ENCODE measurements at regions not wholly inside any gene's neighbourhood (a gene's known extent, or its start where the extent isn't known, plus 50 kb on each side); places are given as distances from the start of the nearest gene placed in this dataset.
"Not testable (repeated sequence)": the region's sequence is repeated elsewhere in the genome, so short reads cannot be mapped to it uniquely, and the experiment has no call there.

DNA sequence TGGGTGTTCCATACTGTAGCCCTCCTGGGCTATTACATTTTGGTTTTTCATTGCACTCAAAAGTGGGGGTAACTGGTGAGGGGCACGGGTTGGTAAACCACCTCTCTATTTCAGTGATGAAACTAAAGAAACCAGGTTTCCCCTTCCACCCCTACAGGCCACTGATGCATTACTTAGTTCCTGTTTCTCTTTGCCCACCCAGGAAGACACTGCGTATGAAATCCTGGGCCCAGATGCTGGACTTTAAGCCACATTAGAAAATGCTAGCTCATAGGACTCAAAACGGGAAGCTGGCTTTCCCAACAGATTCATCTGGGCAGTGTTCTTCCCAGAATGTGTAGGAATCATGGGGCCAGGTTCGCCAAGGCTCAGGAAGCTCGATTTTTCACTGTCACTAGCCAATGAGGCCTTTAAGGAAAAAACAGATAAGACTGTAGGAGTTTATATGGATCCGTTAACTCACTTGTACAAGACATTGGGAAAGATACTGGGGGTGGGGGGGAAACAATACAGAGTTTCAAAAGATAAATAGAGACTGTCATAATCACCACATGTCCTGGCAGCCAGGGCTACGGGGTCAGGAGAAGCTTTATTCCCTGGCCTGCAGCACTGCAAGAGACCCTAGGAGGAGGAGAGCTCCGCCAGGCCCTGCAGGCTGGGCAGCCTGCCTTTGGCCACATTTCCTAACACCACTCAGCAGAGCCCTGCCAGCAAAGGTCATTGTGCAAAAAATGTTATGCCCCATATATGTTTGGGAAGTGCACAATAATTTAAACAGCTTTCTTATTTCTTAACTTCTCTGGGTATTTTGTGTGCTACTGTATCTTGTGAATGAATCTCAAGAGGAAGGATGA lies 228.5 kb upstream of the PLGLB2 start:
- H3K27ac ChIP-seq (replicated peaks in 1 of 4); intact Hi-C loops (cut with DNase I); H3K4me1 ChIP-seq; H3K27me3 ChIP-seq; H3K4me3 ChIP-seq; H3K36me3 ChIP-seq; H3K9me3 ChIP-seq; DNase-seq (ENCODE audit: extremely low spot score): not testable (repeated sequence)
- 75% methylated on average over 3 of the region's 8 CpGs for WGBS

DNA sequence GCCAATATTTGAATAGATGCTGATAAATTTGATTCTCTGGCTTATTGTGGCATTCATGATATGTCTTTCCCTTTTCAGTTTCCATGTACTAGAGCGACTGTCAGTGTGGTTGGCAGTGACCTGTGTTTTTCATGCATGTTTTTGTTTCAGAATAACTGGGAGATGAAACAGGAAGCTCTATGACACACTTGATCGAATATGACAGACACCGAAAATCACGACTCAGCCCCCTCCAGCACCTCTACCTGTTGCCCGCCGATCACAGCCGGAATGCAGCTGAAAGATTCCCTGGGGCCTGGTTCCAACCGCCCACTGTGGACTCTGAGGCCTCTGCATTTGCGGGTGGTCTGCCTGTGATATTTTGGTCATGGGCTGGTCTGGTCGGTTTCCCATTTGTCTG lies 226.8 kb upstream of the PLGLB2 start:
- H3K4me3 ChIP-seq; H3K27ac ChIP-seq (replicated peaks in 1 of 4); H3K9me3 ChIP-seq; H3K4me1 ChIP-seq; H3K36me3 ChIP-seq; intact Hi-C loops (cut with DNase I); DNase-seq (ENCODE audit: extremely low spot score); H3K27me3 ChIP-seq: not testable (repeated sequence)
- 79% methylated on average over 9 of the region's 10 CpGs for WGBS

DNA sequence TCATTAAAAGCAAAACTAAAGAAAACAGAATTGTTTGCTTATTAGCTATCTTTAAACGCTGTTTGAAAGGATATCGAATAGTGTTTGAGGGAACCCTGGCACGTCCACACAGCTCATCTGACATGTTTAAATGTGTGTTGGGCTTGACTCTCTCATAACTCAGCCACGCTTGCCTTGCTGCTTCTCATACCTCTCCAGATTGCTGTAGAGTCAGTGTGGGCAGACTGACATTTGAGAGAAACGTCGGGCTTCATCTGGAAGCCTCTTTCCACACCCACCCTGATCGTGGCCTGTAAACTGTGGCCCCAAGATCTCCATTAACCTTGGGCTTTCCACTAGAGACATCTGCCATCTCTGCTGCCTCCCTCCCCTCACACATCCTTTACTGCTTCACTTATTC lies 226.4 kb upstream of the PLGLB2 start:
- 71% methylated on average over 4 of the region's 7 CpGs for WGBS
- H3K27ac ChIP-seq (replicated peaks in 1 of 4); DNase-seq (ENCODE audit: extremely low spot score); H3K9me3 ChIP-seq; H3K36me3 ChIP-seq; H3K4me1 ChIP-seq; H3K27me3 ChIP-seq; intact Hi-C loops (cut with DNase I); H3K4me3 ChIP-seq: not testable (repeated sequence)

DNA sequence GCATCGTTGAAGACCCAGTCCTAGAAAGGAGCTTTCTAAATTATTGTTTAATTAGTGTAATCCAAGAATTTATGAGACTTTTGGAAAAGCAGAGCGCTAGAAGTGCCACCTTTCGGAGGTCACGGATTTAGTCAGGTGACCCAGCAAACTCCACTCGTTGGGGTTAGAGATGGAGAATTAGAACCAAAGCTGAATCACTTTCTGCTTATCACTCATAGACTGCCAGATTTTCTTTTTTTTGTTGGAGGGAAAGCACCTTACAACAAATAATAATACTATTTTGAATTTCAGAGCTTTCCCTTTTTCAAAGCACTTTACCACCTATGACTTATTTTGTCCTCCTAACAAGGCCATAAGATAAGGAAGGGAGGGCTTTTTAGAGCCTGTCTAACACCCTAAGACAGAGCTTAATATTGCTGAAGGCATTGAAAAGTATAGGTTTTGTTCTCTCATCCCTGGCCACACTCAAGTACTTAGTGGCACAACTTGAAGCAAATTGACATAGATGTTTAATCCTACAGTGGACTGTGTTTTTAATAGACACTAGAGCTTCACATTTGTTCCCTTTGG lies 223.2 kb upstream of the PLGLB2 start:
- H3K4me3 ChIP-seq; H3K4me1 ChIP-seq; H3K27me3 ChIP-seq; H3K27ac ChIP-seq (replicated peaks in 1 of 4); H3K9me3 ChIP-seq; intact Hi-C loops (cut with DNase I); H3K36me3 ChIP-seq; DNase-seq (ENCODE audit: extremely low spot score): not testable (repeated sequence)
- 95% methylated on average over 5 of the region's 5 CpGs for WGBS

DNA sequence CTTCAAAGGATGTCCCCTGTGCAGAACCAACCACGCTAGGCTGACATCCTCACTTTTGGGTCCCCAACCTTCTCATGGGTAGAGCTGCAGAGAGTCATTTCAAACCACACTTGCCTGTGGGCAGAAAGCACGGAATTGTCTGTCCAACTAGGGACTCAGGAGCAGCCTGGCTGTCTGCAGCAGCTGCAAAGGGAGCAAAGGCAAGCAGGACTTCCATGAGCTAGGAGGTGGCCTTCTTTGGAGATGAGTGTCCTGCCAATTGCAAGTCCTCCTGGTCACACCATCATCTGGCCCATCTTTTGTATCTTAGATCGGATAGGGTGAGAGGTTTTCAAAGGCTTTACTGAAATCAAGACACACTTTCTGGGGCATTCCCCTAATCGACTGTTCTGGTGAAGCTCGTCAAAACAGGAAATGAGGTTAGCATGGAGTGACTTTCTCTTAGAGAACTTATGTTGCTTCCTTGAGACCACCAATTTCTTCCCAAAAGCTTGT lies 222.3 kb upstream of the PLGLB2 start:
- H3K9me3 ChIP-seq; H3K4me3 ChIP-seq; H3K27me3 ChIP-seq; DNase-seq (ENCODE audit: extremely low spot score); H3K36me3 ChIP-seq; H3K27ac ChIP-seq (replicated peaks in 1 of 4); H3K4me1 ChIP-seq; intact Hi-C loops (cut with DNase I): not testable (repeated sequence)
- WGBS = 60% methylated on average over 2 of the region's 5 CpGs

DNA sequence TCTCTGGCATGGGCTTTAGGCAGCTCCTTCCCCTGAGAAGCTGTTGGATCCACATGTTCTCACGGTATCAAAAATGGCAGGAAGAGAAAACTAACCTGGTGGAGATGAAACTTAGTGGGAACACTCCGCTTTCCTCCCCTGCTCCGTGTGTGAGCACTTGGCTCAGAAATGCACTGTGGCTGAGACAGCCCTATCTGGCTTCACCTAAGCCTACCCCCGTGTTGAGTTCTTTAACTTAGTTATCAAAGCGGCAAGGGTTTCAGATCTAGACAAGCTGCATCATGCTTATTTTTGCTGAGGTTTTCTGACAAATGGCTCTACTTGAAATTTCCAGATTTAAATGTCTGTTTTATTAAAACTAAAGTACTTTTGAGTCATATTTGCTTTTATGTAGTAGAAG lies 221.6 kb upstream of the PLGLB2 start:
- intact Hi-C loops (cut with DNase I); H3K36me3 ChIP-seq; H3K27ac ChIP-seq (replicated peaks in 1 of 4); H3K4me3 ChIP-seq; H3K27me3 ChIP-seq; H3K4me1 ChIP-seq; H3K9me3 ChIP-seq; DNase-seq (ENCODE audit: extremely low spot score): not testable (repeated sequence)
- no CpG with 5 or more reads among the region's 5 CpGs for WGBS

DNA sequence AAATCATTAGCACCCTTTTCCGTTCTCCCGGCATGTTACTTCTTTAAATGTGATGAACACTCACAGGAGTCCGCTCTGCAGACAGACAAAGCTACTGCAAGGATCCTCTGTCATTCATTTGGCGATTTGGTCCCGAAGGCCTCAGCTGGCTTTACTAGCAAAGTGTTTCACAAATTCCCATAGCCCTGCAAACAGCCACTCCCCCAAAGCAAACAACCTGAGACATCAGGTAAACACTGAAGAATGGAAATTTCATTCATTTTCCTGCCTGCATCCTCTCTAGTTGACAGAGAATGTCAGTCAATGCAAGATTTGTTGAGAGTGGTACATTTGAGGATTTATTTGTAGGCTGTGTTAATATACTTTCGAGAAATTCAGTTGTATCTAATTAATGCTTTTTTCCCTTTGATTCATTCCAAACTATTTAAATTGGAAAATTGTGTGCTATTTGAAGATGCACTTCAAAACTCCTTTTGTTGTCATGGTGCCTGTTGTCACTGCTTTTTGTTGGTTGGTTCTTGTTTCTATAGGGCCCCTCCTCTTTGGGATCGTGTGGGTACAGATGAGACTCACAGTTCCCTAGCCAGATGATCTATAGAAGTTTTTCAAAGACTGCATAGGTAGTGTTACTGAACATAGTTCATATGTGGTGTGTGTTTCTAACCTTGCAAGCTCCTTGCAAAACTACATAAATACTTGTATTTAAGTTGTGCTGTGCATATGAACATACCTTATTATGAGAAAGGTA lies 215.7 kb upstream of the PLGLB2 start:
- H3K27ac ChIP-seq (replicated peaks in 1 of 4); H3K36me3 ChIP-seq; intact Hi-C loops (cut with DNase I); H3K9me3 ChIP-seq; H3K4me3 ChIP-seq; H3K27me3 ChIP-seq; H3K4me1 ChIP-seq; DNase-seq (ENCODE audit: extremely low spot score): not testable (repeated sequence)
- WGBS = 77% methylated on average over 2 of the region's 7 CpGs

DNA sequence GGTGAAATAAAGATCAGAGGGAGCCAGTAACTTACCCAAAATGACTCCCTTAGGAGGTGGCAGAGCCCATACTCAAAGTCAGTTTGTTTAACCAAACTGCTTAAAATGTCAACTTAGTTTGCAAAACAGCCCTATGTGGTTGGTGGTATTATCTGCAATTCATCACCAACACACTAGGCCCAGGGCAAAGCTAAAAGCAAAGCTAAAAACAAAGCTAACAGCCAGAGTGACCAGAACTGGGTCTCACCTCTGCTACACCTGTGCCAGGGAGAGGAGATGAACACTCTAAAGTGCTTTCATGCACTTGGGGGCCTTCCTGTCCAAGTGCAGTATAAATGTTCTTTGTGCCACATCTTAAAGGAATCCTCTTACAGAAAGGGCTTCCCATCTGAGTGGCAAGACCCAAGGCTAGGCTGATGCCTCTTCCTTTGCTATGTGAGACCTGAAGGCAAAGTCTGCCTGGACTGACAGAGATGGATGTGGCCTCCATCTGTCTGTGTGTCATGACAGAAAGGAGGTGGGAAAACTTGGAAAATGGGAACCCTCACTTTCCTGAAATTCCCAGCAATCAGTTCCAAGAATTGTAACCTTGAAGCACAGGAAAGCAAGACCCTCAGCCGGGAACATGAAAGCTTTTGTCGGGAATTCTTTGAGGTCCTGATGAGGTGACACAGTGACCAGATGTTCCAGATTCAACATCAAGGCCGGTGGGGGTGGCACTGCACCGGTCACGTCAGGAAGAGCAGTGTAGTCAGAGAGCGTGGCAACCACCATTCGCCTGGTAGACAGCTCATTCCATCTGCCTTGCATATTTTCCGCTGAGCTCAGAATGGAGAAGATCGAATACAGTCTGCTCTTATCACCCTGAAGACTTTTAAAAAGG lies 214.3 kb upstream of the PLGLB2 start:
- H3K27me3 ChIP-seq; H3K9me3 ChIP-seq; H3K4me3 ChIP-seq; H3K4me1 ChIP-seq; H3K36me3 ChIP-seq; intact Hi-C loops (cut with DNase I); H3K27ac ChIP-seq (replicated peaks in 1 of 4); DNase-seq (ENCODE audit: extremely low spot score): not testable (repeated sequence)
- WGBS = no CpG with 5 or more reads among the region's 9 CpGs

DNA sequence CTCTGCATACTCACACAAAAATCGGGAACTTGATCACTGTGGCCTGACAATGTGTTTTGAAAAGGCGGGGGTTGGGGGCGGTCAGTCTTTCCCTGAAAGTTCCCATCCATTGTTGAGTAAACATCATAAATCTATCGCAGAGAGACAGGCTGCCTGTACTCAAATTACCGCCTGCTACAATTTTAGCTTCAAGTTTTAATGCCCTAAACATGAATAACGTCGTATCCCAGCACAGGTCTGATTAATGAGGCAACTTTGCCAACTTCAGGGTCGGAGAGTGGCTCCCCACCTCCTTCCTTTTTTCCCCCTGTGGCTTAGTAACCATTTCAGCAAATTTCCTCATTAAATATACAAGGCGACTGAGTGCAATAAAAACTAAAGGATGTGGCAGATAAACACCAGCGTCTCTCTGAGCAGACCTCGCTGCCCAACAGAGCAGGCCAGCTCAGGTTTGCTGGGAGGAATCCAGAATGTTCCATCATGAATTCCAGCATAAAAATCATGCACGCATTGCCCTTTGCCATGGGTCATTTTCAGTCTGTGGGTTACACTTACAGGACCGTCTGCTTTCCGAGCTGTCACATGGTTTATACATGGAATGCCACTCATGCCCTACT lies 213.5 kb upstream of the PLGLB2 start:
- H3K27me3 ChIP-seq; DNase-seq (ENCODE audit: extremely low spot score); H3K27ac ChIP-seq (replicated peaks in 1 of 4); H3K4me3 ChIP-seq; H3K9me3 ChIP-seq; H3K4me1 ChIP-seq; intact Hi-C loops (cut with DNase I); H3K36me3 ChIP-seq: not testable (repeated sequence)
- no CpG with 5 or more reads among the region's 14 CpGs for WGBS

DNA sequence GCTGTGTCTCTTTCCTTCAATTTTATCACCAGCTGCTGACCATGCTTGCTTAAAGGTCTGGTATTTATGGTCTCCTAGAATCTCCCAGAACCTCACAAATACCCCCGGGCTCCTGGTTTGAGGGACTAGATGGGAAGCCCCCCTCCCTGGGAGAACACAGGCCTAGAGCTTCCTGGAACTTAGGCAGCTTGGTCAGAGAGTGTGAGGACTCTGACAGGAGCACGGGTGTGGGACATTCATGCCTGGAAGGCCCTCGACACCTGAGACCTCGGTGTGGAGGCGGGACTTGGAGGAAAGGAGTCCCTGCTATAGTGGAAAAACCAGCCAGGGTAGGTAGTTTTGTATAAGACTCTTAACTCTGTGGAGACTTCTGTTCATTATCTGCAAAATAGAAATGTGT lies 211.5 kb upstream of the PLGLB2 start:
- H3K36me3 ChIP-seq; H3K9me3 ChIP-seq; intact Hi-C loops (cut with DNase I); H3K4me1 ChIP-seq; H3K27ac ChIP-seq (replicated peaks in 1 of 4); DNase-seq (ENCODE audit: extremely low spot score); H3K27me3 ChIP-seq; H3K4me3 ChIP-seq: not testable (repeated sequence)
- WGBS = no CpG with 5 or more reads among the region's 5 CpGs

DNA sequence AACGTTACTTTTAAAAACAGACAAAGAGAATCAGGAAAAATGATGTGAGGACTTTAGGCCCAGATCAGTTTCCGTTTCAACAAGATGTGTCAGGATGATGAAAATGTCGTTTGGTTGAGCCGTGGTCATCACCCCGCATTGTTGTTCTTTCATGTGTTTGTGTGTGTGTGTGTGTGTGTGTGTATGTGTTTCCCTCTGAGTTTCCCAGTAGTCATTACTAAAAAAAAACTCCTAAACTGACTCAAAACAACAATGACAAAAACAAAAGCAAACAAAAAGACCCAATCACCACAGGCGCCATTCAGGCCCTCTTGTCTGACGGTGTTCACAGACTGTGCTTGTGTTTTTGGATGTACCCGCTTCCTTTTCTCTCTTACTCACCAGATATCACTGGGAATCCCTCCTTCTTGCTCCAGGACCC lies 210.6 kb upstream of the PLGLB2 start:
- intact Hi-C loops (cut with DNase I); H3K4me3 ChIP-seq; H3K4me1 ChIP-seq; H3K27ac ChIP-seq (replicated peaks in 1 of 4); H3K9me3 ChIP-seq; H3K36me3 ChIP-seq; DNase-seq (ENCODE audit: extremely low spot score); H3K27me3 ChIP-seq: not testable (repeated sequence)
- 90% methylated on average over 3 of the region's 8 CpGs for WGBS

DNA sequence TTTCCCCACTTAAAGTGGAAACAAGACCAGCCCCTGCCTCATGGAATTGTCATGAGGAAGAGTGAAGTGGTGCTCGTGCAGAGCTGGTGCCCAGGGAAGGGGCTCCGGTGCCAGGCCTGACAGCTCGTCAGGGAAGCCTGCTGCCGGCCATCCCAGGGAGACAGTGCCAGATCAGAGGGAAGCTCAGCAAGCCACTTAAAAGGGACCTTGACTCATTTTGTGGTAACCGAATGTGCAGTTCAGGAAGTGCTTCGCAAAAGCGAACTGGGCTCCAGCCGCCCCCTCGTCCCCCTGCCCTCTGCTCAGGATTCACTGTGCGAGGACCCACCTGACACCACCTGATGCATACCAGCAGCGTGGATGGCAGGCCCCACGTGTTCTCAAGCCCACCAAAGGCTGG lies 209.6 kb upstream of the PLGLB2 start:
- H3K36me3 ChIP-seq; H3K27ac ChIP-seq (replicated peaks in 1 of 4); H3K9me3 ChIP-seq; H3K27me3 ChIP-seq; DNase-seq (ENCODE audit: extremely low spot score); intact Hi-C loops (cut with DNase I); H3K4me3 ChIP-seq; H3K4me1 ChIP-seq: not testable (repeated sequence)
- no CpG with 5 or more reads among the region's 12 CpGs for WGBS

Data from esophagus muscularis mucosa (tissue), 4 donors.